Mesothelial cell of epicardium (in vitro differentiated cells): ENCODE measurements at regions not wholly inside any gene's neighbourhood (a gene's known extent, or its start where the extent isn't known, plus 50 kb on each side); places are given as distances from the start of the nearest gene placed in this dataset.

Source experiments
- DNase-seq, 2 experiments: peaks; one replicate each; pipeline ENCODE4 v3.0.0; 2021; ENCODE audit warnings: low spot score in 2 of 2; ENCODE audit not compliant: unreplicated experiment in 2 of 2
- H3K27ac Mint-ChIP-seq: 2 replicates; pipeline ENCODE4 v1.8.0; 2021; ENCODE audit warnings: mixed read lengths
- H3K27me3 Mint-ChIP-seq: 2 replicates; pipeline ENCODE4 v1.8.0; 2021; ENCODE audit warnings: low read depth, mixed read lengths
- H3K36me3 Mint-ChIP-seq: 2 replicates; pipeline ENCODE4 v1.8.0; 2021; ENCODE audit warnings: mixed read lengths
- H3K4me1 Mint-ChIP-seq: 2 replicates; pipeline ENCODE4 v1.8.0; 2021; ENCODE audit warnings: mixed read lengths
- H3K4me3 Mint-ChIP-seq: 2 replicates; pipeline ENCODE4 v1.8.0; 2021; ENCODE audit warnings: mild to moderate bottlenecking, moderate library complexity, mixed read lengths
- H3K9me3 Mint-ChIP-seq: 2 replicates; pipeline ENCODE4 v1.8.0; 2021; ENCODE audit warnings: mixed read lengths
- TF ChIP-seq, protein P1 (sequence below): fragments of 200-600 bp; sonication (generic); IDR thresholded peaks from one replicate; pipeline ENCODE4 v1.5.0; 2021; ENCODE audit warnings: antibody characterized with exemption; ENCODE audit not compliant: unreplicated experiment

DNA sequence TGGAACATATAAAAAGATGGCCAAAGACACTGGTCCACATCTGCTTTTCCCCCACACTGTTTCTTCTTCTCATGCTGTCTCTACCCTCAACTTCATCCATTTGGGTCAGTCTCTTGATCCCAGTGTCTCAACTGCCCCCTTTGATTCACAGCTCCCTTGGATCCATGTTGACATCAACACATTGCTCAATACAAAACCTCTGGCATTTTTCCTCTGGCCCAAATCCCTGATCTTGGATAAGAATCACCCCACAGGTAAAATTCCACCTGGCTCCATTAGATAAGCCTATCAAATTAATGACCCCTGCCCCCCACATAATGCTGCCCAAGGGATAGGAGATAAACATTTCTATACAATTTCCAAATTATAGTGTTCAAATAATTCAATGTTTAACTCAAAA, 229.8 kb downstream of the TLE1 start:
- Mint-ChIP-seq H3K9me3 (peaks cover 16% of the 10 kb centered on the region), H3K27ac (no peak overlapping the region), H3K4me1 (peaks cover 28% of the 10 kb centered on the region), H3K27me3 (no peaks in the 10 kb centered on the region), H3K36me3 (no peaks in the 10 kb centered on the region), H3K4me3 (no peak overlapping the region)
- DNase-seq, result no peak
- TF ChIP-seq, protein P1, sequence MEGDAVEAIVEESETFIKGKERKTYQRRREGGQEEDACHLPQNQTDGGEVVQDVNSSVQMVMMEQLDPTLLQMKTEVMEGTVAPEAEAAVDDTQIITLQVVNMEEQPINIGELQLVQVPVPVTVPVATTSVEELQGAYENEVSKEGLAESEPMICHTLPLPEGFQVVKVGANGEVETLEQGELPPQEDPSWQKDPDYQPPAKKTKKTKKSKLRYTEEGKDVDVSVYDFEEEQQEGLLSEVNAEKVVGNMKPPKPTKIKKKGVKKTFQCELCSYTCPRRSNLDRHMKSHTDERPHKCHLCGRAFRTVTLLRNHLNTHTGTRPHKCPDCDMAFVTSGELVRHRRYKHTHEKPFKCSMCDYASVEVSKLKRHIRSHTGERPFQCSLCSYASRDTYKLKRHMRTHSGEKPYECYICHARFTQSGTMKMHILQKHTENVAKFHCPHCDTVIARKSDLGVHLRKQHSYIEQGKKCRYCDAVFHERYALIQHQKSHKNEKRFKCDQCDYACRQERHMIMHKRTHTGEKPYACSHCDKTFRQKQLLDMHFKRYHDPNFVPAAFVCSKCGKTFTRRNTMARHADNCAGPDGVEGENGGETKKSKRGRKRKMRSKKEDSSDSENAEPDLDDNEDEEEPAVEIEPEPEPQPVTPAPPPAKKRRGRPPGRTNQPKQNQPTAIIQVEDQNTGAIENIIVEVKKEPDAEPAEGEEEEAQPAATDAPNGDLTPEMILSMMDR, result no peak

DNA sequence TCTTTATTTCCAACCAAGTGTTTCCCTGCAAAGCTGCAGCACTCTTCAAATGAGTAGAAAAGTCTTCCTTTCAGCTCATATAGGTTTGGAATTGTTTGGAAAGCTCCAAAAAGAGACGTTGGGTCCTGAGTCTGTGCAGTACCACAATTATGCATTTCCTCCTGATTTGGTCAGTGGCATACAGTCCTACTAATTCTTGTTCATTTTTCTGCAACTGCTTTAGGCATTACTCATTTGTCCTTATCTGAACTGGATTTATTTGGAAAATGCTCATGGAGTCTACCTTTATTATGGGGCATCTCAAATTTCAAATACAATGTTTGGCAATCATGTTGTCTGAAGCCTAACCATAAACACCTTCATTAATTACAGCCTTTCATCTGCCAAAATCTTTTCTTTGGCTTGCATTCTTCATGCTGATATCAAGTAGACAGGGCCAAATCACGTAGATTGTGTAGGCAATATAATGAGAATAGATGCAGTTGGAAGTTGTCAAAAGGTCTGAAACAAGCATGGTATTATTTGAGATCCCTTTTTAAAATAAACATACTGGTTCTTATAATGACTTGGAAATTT, 232.8 kb downstream of the TLE1 start:
- Mint-ChIP-seq H3K4me1 (peaks cover 28% of the 10 kb centered on the region), H3K27me3 (no peaks in the 10 kb centered on the region), H3K36me3 (no peaks in the 10 kb centered on the region), H3K9me3 (peaks cover 12% of the 10 kb centered on the region), H3K4me3 (no peak overlapping the region), H3K27ac (no peak overlapping the region)
- no peak for DNase-seq
- TF ChIP-seq, protein P1, result no peak

DNA sequence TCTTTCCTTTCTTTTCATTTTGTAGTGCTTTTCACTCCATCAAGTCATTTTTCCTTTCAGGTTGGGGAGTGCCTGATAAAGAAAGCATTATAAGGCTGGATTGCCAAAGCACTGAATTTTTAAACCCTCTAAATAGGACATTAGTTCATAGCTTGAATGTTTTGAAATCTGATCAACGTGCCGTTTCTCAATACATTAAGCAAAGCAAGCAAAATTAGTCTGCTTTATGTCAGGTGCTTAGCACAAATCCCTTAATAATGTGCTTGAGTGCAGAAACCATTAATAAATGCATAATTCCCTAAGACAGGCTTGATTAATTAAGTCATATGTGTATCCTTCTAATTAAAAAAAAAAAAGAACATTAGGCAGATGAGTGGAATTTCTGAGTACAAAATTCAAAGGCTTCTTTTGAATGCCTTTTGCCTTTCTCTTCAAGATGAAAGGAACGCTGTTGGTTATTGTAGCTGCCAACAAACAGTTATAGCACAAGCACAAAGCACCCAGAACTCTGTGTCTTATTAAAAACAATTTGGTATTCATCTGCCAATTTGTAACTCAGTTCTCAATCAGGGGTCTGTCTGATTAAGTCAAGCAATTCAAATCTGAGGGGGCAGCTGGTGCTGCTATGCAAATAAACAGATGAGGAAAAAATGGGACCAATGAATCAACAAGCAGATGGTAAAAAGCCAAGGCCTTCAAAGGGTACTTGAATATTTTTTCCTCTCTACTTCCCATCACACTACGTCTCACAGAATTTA, 233.7 kb downstream of the TLE1 start:
- H3K36me3 Mint-ChIP-seq, result no peaks in the 10 kb centered on the region
- no peaks in the 10 kb centered on the region for H3K27me3 Mint-ChIP-seq
- peaks cover 12% of the 10 kb centered on the region for H3K9me3 Mint-ChIP-seq
- H3K27ac Mint-ChIP-seq, result no peak overlapping the region
- no peak for DNase-seq
- no peak overlapping the region for H3K4me3 Mint-ChIP-seq
- peaks cover 21% of the 10 kb centered on the region for H3K4me1 Mint-ChIP-seq
- TF ChIP-seq, protein P1, result no peak

DNA sequence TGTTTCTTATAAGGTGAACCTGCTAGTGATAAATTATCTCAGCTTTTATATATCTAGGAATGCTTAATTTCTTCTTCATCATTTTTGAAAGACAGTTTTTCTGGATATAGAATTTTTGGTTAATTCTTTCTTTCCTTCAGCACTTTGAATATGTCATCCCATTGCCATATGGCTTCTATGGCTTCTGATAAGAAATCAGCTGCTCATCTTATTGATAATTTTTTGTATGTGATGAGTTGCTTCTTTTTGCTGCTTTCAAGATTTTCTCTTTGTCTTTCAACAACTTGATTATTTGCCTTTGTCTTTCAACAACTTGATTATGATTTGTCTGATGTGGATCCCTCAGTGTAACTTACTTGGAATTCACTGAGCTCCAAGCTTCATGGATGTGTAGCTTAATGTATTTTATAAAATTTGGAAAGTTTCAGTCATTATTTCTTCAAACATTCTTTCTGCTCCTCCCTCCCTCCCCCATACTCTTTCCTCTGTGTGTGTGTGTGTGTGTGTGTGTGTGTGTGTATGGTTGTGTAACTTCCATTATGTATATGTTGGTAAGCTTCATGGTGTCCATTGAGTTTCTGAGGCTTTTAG, 243.9 kb downstream of the TLE1 start:
- Mint-ChIP-seq H3K27me3 (no peaks in the 10 kb centered on the region), H3K9me3 (peaks cover 57% of the 10 kb centered on the region), H3K36me3 (peaks cover 18% of the 10 kb centered on the region), H3K4me3 (no peak overlapping the region), H3K4me1 (no peaks in the 10 kb centered on the region), H3K27ac (no peak overlapping the region)
- TF ChIP-seq, protein P1, result no peak
- no peak for DNase-seq

DNA sequence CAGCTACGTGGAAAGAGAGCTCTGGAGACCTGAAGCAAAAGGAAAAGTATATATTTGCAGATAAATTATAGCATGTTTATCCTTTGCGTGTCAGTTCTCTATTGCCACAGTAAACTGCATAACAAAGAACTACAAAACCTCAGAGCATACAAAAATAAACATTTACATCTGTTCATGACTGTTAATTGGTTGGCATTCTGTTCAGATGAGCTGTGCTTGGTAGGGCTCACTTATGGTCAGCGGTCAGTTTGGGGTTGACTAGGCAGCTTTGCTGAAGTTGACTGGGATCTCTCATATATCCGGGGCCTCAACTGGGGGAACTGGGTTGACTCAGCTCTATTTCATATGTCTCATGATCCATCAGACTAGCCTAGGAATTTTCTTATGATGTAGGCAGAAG, 257.7 kb downstream of the TLE1 start:
- Mint-ChIP-seq H3K4me1 (no peaks in the 10 kb centered on the region), H3K27ac (no peak overlapping the region), H3K36me3 (peaks cover 16% of the 10 kb centered on the region), H3K9me3 (peaks cover 37% of the 10 kb centered on the region), H3K27me3 (no peaks in the 10 kb centered on the region), H3K4me3 (no peak overlapping the region)
- TF ChIP-seq, protein P1, result no peak
- no peak for DNase-seq
